Pancreas (tissue), 10 donors: ENCODE measurements at regions not wholly inside any gene's neighbourhood (a gene's known extent, or its start where the extent isn't known, plus 50 kb on each side); places are given as distances from the start of the nearest gene placed in this dataset.
"Not testable (repeated sequence)": the region's sequence is repeated elsewhere in the genome, so short reads cannot be mapped to it uniquely, and the experiment has no call there.

ENCODE experiments used
- ATAC-seq, 4 donors: fragments of 200-7000 bp; cut with Tn5 transposase; one replicate each; pipeline versions ENCODE4 v1.8.0 to v1.9.1; 2020; ENCODE audit warnings: mild to moderate bottlenecking in 4 of 4, moderate library complexity in 4 of 4
- DNase-seq, 6 donors: peaks; one replicate each; pipeline ENCODE4 v3.0.0-alpha.2; 2020
- FAIRE-seq: peaks from 2 replicates; lab custom pipeline; 2012; peaks lifted over from hg19 to GRCh38; lab: Jason Lieb, UNC
- H3K27ac ChIP-seq, 4 donors: fragments of 200-600 bp; sonication (generic); 1 replicate in 3 of 4; 2 replicates in 1 of 4; pipeline versions ENCODE4 v1.5.0 to v1.8.0; 2020
- H3K27me3 ChIP-seq, 4 donors: fragments of 200-600 bp; one replicate each; pipeline ENCODE4 v1.8.0; 2021
- H3K36me3 ChIP-seq, 3 donors: fragments of 200-600 bp; sonication (generic) in 1 of 3; one replicate each; pipeline versions ENCODE4 v1.5.0 to v1.8.0; 2020 to 2021
- H3K4me1 ChIP-seq, 3 donors: fragments of 200-600 bp; one replicate each; pipeline ENCODE4 v1.8.0; 2021
- H3K4me3 ChIP-seq, 4 donors: fragments of 200-600 bp; sonication (generic) in 2 of 4; one replicate each; pipeline versions ENCODE4 v1.5.0 to v1.8.0; 2020 to 2021
- H3K9me3 ChIP-seq, 4 donors: fragments of 200-600 bp; one replicate each; pipeline ENCODE4 v1.8.0; 2021
- WGBS, 2 donors: extraction: QIAGEN DNeasy Blood & Tissue Kit; methylation state at CpG; one replicate each; pipeline ENCODE4 v1.1.7; 2013; 5-methylcytosine and 5-hydroxymethylcytosine counted together
- intact Hi-C, 3 donors: fragments of 100-400 bp; cut with DNase I; formaldehyde crosslinking; loops; one replicate each; pipeline versions ENCODE4 v1.11.1 to v1.14.2; 2022
- TF ChIP-seq, protein P1 (sequence below), 4 donors: fragments of 200-600 bp; sonication (generic) in 3 of 4; IDR thresholded peaks; one replicate each; pipeline versions ENCODE4 v1.5.0 to v1.8.0; 2021; ENCODE audit warnings: antibody characterized with exemption in 4 of 4
- donor health status: healthy with polysubstance abuse.
- donor health status: DM: no; HTN: no; CAD: no; lungs with moderate emphysema.
- donor health status: DM: no; HTN: no; CAD: no.
- donor health status: control.
- donor health status: control.
- donor health status: Bipolar disorder and iron deficiency.
- donor health status: DM: yes; HTN: yes; CAD: no.
- donor health status: DM: no; HTN: no; CAD: no.
- donor health status: DM: no; HTN: no; CAD: no.
- donor health status: DM: yes; HTN: yes; CAD: no.

DNA sequence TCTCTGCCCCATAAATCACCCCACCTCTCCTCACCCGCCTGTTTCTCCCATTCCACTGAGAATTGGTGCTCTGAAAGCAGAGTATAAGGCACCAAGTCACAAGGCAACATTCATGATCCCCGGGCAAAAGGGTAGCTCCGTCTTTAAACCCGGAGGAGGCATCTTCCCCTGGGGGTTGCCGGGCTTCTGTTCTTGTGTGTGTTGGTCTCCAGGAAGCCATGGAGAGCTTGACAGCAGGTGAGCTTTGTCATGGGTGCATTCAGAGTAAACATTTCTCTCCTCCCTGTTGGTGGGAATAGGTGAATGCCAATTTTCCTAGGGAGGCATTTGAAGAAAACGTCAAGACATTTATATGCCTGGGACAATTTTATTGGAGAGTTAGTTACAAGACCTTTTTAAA lies 275.5 kb upstream of the USP9Y start:
- intact Hi-C loops, result no loop called here
- TF ChIP-seq, protein P1, sequence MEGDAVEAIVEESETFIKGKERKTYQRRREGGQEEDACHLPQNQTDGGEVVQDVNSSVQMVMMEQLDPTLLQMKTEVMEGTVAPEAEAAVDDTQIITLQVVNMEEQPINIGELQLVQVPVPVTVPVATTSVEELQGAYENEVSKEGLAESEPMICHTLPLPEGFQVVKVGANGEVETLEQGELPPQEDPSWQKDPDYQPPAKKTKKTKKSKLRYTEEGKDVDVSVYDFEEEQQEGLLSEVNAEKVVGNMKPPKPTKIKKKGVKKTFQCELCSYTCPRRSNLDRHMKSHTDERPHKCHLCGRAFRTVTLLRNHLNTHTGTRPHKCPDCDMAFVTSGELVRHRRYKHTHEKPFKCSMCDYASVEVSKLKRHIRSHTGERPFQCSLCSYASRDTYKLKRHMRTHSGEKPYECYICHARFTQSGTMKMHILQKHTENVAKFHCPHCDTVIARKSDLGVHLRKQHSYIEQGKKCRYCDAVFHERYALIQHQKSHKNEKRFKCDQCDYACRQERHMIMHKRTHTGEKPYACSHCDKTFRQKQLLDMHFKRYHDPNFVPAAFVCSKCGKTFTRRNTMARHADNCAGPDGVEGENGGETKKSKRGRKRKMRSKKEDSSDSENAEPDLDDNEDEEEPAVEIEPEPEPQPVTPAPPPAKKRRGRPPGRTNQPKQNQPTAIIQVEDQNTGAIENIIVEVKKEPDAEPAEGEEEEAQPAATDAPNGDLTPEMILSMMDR (IDR thresholded peaks at IDR 0.05), result no peak
- Histone ChIP-seq H3K9me3 (no peaks in the 10 kb centered on the region), H3K4me1 (no peaks in the 10 kb centered on the region), H3K27me3 (no peaks in the 10 kb centered on the region), H3K4me3 (no peak overlapping the region), H3K36me3 (no peaks in the 10 kb centered on the region), H3K27ac (no peak overlapping the region)
- 48% methylated on average over 6 of the region's 6 CpGs; no CpG with 5 or more reads in 1 of the 2 donors for WGBS, 2 donors
- ATAC-seq (no peak), FAIRE-seq (no peak), DNase-seq (no peak)

DNA sequence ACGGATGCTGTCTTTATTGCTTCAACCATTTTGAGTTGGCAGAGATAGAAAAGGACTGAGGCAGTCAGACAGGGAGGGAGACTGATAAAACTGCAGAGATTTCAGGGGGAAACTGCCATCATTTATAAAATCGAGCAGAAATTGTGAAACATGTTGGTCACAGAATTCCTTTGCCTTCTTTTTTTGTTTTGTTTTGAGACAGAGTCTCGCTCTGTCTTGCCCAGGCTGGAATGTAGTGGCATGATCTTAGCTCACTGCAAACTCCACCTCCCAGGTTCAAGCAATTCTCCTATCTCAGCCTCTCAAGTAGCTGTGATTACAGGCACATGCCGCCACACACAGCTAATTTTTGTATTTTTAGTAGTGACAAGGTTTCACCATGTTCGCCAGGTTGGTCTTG lies 273.7 kb upstream of the USP9Y start:
- TF ChIP-seq, protein P1 (IDR thresholded peaks at IDR 0.05), result no peak
- Histone ChIP-seq H3K4me1 (no peaks in the 10 kb centered on the region), H3K9me3 (no peaks in the 10 kb centered on the region), H3K4me3 (no peak overlapping the region), H3K27ac (no peak overlapping the region), H3K27me3 (no peaks in the 10 kb centered on the region), H3K36me3 (no peaks in the 10 kb centered on the region)
- ATAC-seq (no peak), DNase-seq (no peak), FAIRE-seq (no peak)
- intact Hi-C loops, result no loop called here
- WGBS, 2 donors, result 78% methylated on average over 5 of the region's 5 CpGs; no CpG with 5 or more reads in 1 of the 2 donors

DNA sequence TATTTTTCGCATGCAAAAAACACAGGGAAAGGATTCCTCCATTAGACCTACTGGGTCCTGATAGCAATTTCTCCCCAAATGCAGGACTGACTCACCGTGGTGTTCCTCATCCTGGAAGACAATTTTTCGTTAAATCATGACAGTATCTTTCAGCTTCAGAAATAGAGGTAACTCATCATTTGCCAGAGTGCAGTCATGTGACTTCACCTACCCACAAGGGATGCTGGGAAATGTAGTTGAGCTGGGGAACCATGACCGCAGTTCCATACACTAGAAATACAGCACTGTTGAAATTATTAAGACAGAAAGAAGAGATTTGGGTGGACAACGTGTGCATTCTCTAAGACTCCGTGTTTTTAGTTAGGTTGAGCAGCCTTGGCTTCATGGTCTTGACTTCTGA lies 269.5 kb upstream of the USP9Y start:
- FAIRE-seq, result no peak
- ATAC-seq, result no peak

DNA sequence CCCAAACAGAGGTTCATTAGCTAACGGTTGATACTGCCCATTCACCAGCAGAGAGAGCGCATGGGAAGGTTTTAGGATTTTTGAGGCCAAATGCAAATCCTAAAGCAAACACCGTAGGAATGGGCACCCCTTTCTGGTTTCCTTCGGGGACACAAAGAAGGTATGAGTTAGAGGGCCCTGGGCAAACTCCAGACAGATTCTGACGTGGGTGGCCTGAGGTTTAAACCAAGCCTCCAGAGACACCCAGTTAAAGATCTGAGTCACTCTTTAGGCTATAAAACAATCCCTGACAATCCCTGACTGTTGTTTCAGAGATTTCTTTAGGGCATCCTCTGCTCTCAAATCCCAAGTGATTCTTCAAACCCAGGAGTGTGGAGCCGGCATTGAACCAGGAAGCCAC lies 262.2 kb upstream of the USP9Y start:
- H3K27ac ChIP-seq, DNase-seq, intact Hi-C loops, H3K27me3 ChIP-seq, H3K36me3 ChIP-seq, ATAC-seq, H3K4me3 ChIP-seq, FAIRE-seq, H3K4me1 ChIP-seq, H3K9me3 ChIP-seq: not testable (repeated sequence)
- 82% methylated on average over 4 of the region's 6 CpGs; no CpG with 5 or more reads in 1 of the 2 donors for WGBS, 2 donors

More for the DNA sequence above, 269.5 kb upstream of the USP9Y start:
- H3K9me3 ChIP-seq, result no peaks in the 10 kb centered on the region
- H3K4me3 ChIP-seq, result no peak overlapping the region
- no peak overlapping the region for H3K27ac ChIP-seq
- no peaks in the 10 kb centered on the region for H3K36me3 ChIP-seq
- DNase-seq, result no peak
- TF ChIP-seq, protein P1 (IDR thresholded peaks at IDR 0.05), result no peak
- WGBS, 2 donors, result 45% methylated on average over 6 of the region's 6 CpGs; no CpG with 5 or more reads in 1 of the 2 donors
- intact Hi-C loops, result no loop called here
- H3K4me1 ChIP-seq, result no peaks in the 10 kb centered on the region
- no peaks in the 10 kb centered on the region for H3K27me3 ChIP-seq

DNA sequence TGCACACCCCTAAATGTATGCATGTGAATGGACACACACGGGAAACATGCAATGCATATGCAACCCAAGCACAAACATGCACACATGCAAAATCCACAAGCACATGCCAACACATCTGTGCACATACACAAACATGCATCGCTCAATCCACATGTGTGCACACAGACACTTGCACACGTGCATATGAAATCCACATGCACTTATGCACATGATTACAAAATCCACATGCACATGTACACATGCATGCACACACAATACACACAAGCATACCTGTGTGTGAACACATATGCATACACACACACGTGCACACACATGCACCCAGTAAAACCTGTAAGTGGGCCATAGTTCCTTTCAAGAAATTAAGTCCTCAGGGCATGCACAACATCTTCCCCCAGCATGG lies 256.8 kb upstream of the USP9Y start:
- FAIRE-seq (no peak), DNase-seq (no peak), ATAC-seq (no peak)
- H3K9me3 ChIP-seq, result no peaks in the 10 kb centered on the region
- no peaks in the 10 kb centered on the region for H3K27me3 ChIP-seq
- no peaks in the 10 kb centered on the region for H3K36me3 ChIP-seq
- H3K4me3 ChIP-seq, result no peak overlapping the region
- intact Hi-C loops, result no loop called here
- no peaks in the 10 kb centered on the region for H3K4me1 ChIP-seq
- WGBS, 2 donors, result 71% methylated on average over 4 of the region's 4 CpGs; no CpG with 5 or more reads in 1 of the 2 donors
- no peak overlapping the region for H3K27ac ChIP-seq
- TF ChIP-seq, protein P1 (IDR thresholded peaks at IDR 0.05), result no peak

DNA sequence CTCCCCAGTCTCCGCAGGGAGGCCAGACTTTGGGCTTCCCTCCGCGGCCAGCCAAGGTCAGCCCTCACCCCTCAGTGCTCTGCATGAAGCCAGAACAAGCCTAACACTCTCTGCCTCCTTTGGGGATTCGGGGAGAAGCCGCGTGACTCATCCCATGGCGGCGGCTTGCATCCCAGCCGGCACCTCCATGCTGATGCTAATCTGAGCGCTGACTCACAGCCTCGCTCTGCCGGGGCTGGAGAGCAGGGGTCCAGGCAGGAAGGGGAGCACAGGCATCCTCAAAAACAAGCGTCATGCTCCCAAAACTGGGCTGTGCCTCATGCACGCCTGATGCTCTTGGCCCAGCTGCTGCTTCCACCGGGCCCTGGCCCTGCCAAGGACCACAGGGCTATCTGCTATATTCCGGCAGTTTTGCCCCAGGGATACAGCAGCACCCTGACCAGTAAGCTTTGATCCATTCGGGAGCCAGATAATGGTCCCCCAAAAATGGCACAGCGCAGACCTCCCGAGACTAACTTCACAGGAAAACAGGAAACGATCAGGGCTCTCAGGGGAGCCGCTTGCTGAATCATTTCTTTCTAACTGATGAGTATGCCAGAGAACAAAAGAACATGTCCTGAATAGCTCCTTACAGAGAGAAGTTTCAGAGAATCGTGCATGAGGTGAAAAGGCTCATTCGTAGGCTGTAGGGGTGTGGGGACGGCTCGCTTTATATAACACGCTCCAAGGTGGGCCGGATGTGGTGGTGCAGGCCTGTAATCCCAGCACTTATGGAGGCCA lies 254.4 kb upstream of the USP9Y start:
- H3K27ac ChIP-seq, ATAC-seq, intact Hi-C loops, H3K4me3 ChIP-seq, FAIRE-seq, H3K27me3 ChIP-seq, H3K4me1 ChIP-seq, H3K9me3 ChIP-seq, DNase-seq, H3K36me3 ChIP-seq: not testable (repeated sequence)
- WGBS, 2 donors, result 79% methylated on average over 27 of the region's 27 CpGs; no CpG with 5 or more reads in 1 of the 2 donors

DNA sequence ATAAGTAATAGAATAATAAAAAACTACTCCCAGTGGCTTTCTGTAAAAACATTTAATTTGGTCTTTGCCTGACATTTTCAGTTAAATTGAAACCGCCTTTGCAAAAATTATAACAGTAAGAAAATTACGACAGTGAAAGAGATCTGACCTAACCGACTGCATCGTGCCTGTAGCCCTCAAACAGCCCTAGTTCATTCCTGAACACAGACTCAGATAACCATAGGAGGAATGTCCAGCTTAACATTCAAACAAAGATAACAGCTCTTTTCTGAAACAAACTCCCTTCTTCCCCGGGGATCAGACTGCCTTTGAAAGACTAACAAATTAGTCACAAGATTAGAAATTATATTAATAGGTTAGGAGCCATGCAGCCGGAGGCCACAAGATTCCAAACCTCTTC lies 252.5 kb upstream of the USP9Y start:
- ATAC-seq, DNase-seq, H3K36me3 ChIP-seq, H3K9me3 ChIP-seq, H3K27me3 ChIP-seq, H3K27ac ChIP-seq, H3K4me1 ChIP-seq, H3K4me3 ChIP-seq, intact Hi-C loops, FAIRE-seq: not testable (repeated sequence)
- WGBS, 2 donors, result 36% methylated on average over 5 of the region's 6 CpGs; no CpG with 5 or more reads in 1 of the 2 donors

DNA sequence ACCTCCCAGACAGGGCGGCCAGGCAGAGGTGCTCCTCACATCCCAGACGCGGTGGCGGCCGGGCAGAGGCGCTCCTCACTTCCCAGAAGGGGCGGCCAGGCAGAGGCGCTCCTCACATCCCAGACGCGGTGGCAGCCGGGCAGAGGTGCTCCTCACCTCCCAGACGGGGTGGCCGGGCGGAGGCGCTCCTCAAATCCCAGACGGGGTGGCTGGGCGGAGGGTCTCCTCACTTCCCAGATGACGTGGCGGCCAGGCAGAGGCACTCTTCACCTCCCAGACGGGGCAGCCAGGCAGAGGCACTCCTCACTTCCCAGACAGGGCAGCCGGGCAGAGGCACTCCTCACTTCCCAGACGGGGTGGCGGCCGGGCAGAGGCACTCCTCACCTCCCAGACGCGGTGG lies 247.7 kb upstream of the USP9Y start:
- ATAC-seq, H3K27me3 ChIP-seq, H3K4me3 ChIP-seq, H3K27ac ChIP-seq, H3K9me3 ChIP-seq, H3K4me1 ChIP-seq, intact Hi-C loops, FAIRE-seq, H3K36me3 ChIP-seq, DNase-seq: not testable (repeated sequence)
- WGBS, 2 donors, result 95% methylated on average over 26 of the region's 26 CpGs; no CpG with 5 or more reads in 1 of the 2 donors
